ENCODE measurements at regions not wholly inside any gene's neighbourhood (a gene's known extent, or its start where the extent isn't known, plus 50 kb on each side); places are given as distances from the start of the nearest gene placed in this dataset.

GRCh38 chr13:38024431-38024830 lies 154.9 kb upstream of the TRPC4 start:
- H3K27me3 Mint-ChIP-seq, result no peaks in the 10 kb centered on the region
- TF ChIP-seq CTCF (IDR thresholded peaks at IDR 0.05; ENCODE audit: unreplicated experiment), result no peak
- no peaks in the 10 kb centered on the region for H3K4me1 Mint-ChIP-seq (ENCODE audit: low read depth)
- peaks cover 25% of the 10 kb centered on the region for H3K9me3 Mint-ChIP-seq (ENCODE audit: low read depth)
- no peak overlapping the region for H3K4me3 Mint-ChIP-seq (ENCODE audit: low read depth)
- peaks cover 1% of the 10 kb centered on the region for H3K36me3 Mint-ChIP-seq (ENCODE audit: insufficient read depth)
- H3K27ac Mint-ChIP-seq, result no peak overlapping the region
- no peak for DNase-seq (ENCODE audit: low spot score, unreplicated experiment)

GRCh38 chr13:38017320-38017719 lies 147.7 kb upstream of the TRPC4 start:
- H3K27ac Mint-ChIP-seq, result no peak overlapping the region
- no peaks in the 10 kb centered on the region for H3K4me1 Mint-ChIP-seq (ENCODE audit: low read depth)
- H3K9me3 Mint-ChIP-seq (ENCODE audit: low read depth), result peaks cover 42% of the 10 kb centered on the region
- no peak overlapping the region for H3K4me3 Mint-ChIP-seq (ENCODE audit: low read depth)
- peaks cover 4% of the 10 kb centered on the region for H3K36me3 Mint-ChIP-seq (ENCODE audit: insufficient read depth)
- no peaks in the 10 kb centered on the region for H3K27me3 Mint-ChIP-seq
- no peak for DNase-seq (ENCODE audit: low spot score, unreplicated experiment)
- no peak for TF ChIP-seq CTCF (IDR thresholded peaks at IDR 0.05; ENCODE audit: unreplicated experiment)

GRCh38 chr13:38013676-38014075 lies 144.1 kb upstream of the TRPC4 start:
- H3K4me1 Mint-ChIP-seq (ENCODE audit: low read depth), result no peaks in the 10 kb centered on the region
- DNase-seq (ENCODE audit: low spot score, unreplicated experiment), result no peak
- no peaks in the 10 kb centered on the region for H3K36me3 Mint-ChIP-seq (ENCODE audit: insufficient read depth)
- H3K27me3 Mint-ChIP-seq, result no peaks in the 10 kb centered on the region
- peaks cover 13% of the 10 kb centered on the region for H3K9me3 Mint-ChIP-seq (ENCODE audit: low read depth)
- no peak overlapping the region for H3K27ac Mint-ChIP-seq
- no peak for TF ChIP-seq CTCF (IDR thresholded peaks at IDR 0.05; ENCODE audit: unreplicated experiment)
- no peak overlapping the region for H3K4me3 Mint-ChIP-seq (ENCODE audit: low read depth)

DNA sequence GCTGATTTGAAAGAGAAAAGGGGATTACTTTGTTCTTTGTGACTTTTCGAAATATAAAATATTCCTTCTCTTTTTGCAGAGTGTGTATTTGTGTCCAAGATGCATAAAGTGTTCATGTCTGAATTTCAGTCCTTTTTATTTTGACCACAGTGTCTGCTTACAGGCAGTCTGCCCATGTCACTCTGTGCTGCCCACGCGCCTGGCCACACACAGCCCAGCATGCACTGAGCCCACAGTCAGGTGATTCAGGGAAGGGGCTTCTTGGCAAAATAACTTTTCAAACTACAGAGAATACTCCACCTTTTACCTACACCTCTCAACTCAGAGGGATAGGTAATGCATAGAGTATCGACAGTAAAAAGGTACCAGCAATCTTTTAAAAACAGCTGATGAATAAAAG lies 142.5 kb upstream of the TRPC4 start:
- TF ChIP-seq CTCF (IDR thresholded peaks at IDR 0.05; ENCODE audit: unreplicated experiment), result no peak
- Mint-ChIP-seq H3K27ac (no peak overlapping the region), H3K9me3 (ENCODE audit: low read depth) (no peaks in the 10 kb centered on the region), H3K36me3 (ENCODE audit: insufficient read depth) (no peaks in the 10 kb centered on the region), H3K27me3 (no peaks in the 10 kb centered on the region), H3K4me3 (ENCODE audit: low read depth) (no peak overlapping the region), H3K4me1 (ENCODE audit: low read depth) (peaks cover 4% of the 10 kb centered on the region)
- no peak for DNase-seq (ENCODE audit: low spot score, unreplicated experiment)

DNA sequence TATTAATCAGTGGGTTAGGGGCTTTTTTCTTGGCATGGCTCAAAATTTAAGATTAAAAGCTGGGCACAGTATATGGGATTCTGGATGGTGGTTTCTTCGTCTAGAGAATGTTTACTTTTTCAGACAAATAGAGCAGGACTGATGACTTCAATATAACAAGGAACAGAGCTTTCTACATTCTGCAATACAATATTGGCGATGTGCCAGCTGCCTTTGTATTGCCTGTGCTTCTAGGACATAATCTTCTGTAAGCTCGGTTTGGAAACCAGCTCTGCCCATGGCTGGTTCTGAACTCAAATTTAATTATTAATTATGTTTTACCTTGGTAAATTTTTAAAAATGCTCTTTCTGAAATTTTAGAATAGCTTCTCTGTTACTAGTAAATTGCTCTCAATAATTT lies 139.1 kb upstream of the TRPC4 start:
- Mint-ChIP-seq H3K4me1 (ENCODE audit: low read depth) (peaks cover 8% of the 10 kb centered on the region), H3K4me3 (ENCODE audit: low read depth) (no peak overlapping the region), H3K27me3 (no peaks in the 10 kb centered on the region), H3K36me3 (ENCODE audit: insufficient read depth) (no peaks in the 10 kb centered on the region), H3K9me3 (ENCODE audit: low read depth) (no peaks in the 10 kb centered on the region), H3K27ac (no peak overlapping the region)
- DNase-seq (ENCODE audit: low spot score, unreplicated experiment), result no peak
- TF ChIP-seq CTCF (IDR thresholded peaks at IDR 0.05; ENCODE audit: unreplicated experiment), result no peak

Measured in progenitor cell of endocrine pancreas (in vitro differentiated cells).